Type B pancreatic cell (in vitro differentiated cells): ENCODE measurements at regions not wholly inside any gene's neighbourhood (a gene's known extent, or its start where the extent isn't known, plus 50 kb on each side); places are given as distances from the start of the nearest gene placed in this dataset.

Source experiments
- DNase-seq: peaks from one replicate; pipeline ENCODE4 v3.0.0; 2021; ENCODE audit warnings: mixed read lengths; ENCODE audit not compliant: unreplicated experiment; ENCODE audit errors: extremely low spot score
- H3K27ac Mint-ChIP-seq: 2 replicates; pipeline ENCODE4 v1.8.0; 2021; ENCODE audit warnings: mild to moderate bottlenecking, mixed read lengths
- H3K27me3 Mint-ChIP-seq: 2 replicates; pipeline ENCODE4 v1.8.0; 2021; ENCODE audit warnings: mixed read lengths
- H3K36me3 Mint-ChIP-seq: 2 replicates; pipeline ENCODE4 v1.8.0; 2021; ENCODE audit warnings: mixed read lengths
- H3K4me1 Mint-ChIP-seq: one replicate; pipeline ENCODE4 v1.8.0; 2021; ENCODE audit warnings: mixed read lengths; ENCODE audit not compliant: unreplicated experiment
- H3K4me3 Mint-ChIP-seq: 2 replicates; pipeline ENCODE4 v1.8.0; 2021; ENCODE audit warnings: mild to moderate bottlenecking, mixed read lengths
- H3K9me3 Mint-ChIP-seq: 2 replicates; pipeline ENCODE4 v1.8.0; 2021; ENCODE audit warnings: mixed read lengths
- TF ChIP-seq, protein P1 (sequence below): fragments of 200-600 bp; sonication (generic); conservative IDR thresholded peaks from 2 replicates; pipeline ENCODE4 v1.5.0; 2021; ENCODE audit warnings: antibody characterized with exemption, mild to moderate bottlenecking

- H3K4me1 Mint-ChIP-seq: no peaks in the 10 kb centered on the region
- no peaks in the 10 kb centered on the region for H3K27me3 Mint-ChIP-seq
- TF ChIP-seq, protein P1, sequence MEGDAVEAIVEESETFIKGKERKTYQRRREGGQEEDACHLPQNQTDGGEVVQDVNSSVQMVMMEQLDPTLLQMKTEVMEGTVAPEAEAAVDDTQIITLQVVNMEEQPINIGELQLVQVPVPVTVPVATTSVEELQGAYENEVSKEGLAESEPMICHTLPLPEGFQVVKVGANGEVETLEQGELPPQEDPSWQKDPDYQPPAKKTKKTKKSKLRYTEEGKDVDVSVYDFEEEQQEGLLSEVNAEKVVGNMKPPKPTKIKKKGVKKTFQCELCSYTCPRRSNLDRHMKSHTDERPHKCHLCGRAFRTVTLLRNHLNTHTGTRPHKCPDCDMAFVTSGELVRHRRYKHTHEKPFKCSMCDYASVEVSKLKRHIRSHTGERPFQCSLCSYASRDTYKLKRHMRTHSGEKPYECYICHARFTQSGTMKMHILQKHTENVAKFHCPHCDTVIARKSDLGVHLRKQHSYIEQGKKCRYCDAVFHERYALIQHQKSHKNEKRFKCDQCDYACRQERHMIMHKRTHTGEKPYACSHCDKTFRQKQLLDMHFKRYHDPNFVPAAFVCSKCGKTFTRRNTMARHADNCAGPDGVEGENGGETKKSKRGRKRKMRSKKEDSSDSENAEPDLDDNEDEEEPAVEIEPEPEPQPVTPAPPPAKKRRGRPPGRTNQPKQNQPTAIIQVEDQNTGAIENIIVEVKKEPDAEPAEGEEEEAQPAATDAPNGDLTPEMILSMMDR: no peak
These were observed 70.1 kb downstream of the ZNF330 start for GRCh38 chr4:141290771-141291170.

DNA sequence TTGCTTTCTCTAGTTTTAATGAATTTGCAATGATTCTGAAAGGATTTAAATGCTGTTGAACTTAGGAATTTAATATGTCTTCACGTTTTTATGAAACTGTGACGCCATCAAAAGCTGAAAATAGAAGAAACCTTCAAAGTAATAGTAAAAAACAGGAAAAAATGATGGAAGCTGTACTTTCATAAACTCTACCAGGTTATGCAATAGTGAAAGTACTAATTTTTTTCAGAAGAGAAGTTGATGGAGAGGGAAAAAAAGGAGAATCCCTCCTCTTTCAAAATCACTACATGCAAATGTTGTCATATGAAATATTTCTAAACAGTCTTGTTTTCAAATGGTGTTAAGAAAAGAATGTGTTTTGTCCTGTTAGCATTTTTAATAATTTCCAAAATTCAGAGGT lies 73.6 kb downstream of the ZNF330 start:
- no peak for DNase-seq
- no peak overlapping the region for H3K27ac Mint-ChIP-seq
- no peak overlapping the region for H3K4me3 Mint-ChIP-seq
- H3K36me3 Mint-ChIP-seq: no peaks in the 10 kb centered on the region
- no peaks in the 10 kb centered on the region for H3K9me3 Mint-ChIP-seq
- H3K27me3 Mint-ChIP-seq: no peaks in the 10 kb centered on the region
- TF ChIP-seq, protein P1: no peak
- no peaks in the 10 kb centered on the region for H3K4me1 Mint-ChIP-seq

More at GRCh38 chr4:141290771-141291170, 70.1 kb downstream of the ZNF330 start:
- no peak overlapping the region for H3K4me3 Mint-ChIP-seq
- no peaks in the 10 kb centered on the region for H3K9me3 Mint-ChIP-seq
- H3K36me3 Mint-ChIP-seq: no peaks in the 10 kb centered on the region
- no peak overlapping the region for H3K27ac Mint-ChIP-seq
- DNase-seq: no peak

DNA sequence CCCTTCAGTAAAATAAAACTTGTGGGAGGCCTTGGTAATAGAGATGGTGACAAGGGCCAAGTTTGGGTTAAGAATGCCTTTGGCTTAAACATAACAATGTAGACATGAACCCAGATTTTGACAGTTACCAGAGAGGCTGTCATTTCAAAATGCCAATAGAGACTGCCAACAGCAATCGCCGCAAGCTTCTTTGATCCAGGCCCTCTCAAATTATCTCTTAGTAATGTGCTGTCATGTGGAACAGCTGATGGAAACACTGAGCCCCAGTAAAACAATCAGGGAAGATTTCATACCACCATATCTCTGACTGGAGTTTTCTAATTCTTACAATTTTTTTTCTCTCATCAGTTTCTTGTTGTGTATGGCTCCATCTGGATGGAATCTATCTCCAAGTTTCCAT lies 80.5 kb downstream of the ZNF330 start:
- no peaks in the 10 kb centered on the region for H3K9me3 Mint-ChIP-seq
- no peak for DNase-seq
- H3K4me1 Mint-ChIP-seq: no peaks in the 10 kb centered on the region
- H3K27ac Mint-ChIP-seq: no peak overlapping the region
- no peaks in the 10 kb centered on the region for H3K27me3 Mint-ChIP-seq
- H3K36me3 Mint-ChIP-seq: no peaks in the 10 kb centered on the region
- TF ChIP-seq, protein P1: no peak
- no peak overlapping the region for H3K4me3 Mint-ChIP-seq

DNA sequence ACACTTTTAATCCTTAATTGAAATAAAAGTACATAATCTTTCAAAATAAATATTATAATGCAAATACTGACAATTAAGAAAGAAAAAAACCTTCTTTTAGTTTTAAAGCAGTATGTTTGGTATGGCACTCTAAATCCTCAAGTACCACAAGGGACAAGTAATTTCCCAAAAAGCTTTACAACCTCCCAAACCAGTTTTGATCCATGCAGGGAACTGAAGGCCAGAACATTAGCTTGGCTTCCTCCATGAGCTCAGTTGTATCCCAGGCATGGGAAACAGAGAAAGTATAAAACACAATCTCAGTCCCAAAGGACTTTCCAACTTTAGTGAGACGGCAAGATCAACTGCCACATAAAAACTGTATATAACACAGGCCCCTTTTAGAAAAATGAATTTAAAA lies 82.2 kb downstream of the ZNF330 start:
- no peak for DNase-seq
- H3K27me3 Mint-ChIP-seq: no peaks in the 10 kb centered on the region
- H3K36me3 Mint-ChIP-seq: no peaks in the 10 kb centered on the region
- H3K9me3 Mint-ChIP-seq: no peaks in the 10 kb centered on the region
- H3K27ac Mint-ChIP-seq: no peak overlapping the region
- no peak overlapping the region for H3K4me3 Mint-ChIP-seq
- peaks cover 5% of the 10 kb centered on the region for H3K4me1 Mint-ChIP-seq
- TF ChIP-seq, protein P1: no peak

DNA sequence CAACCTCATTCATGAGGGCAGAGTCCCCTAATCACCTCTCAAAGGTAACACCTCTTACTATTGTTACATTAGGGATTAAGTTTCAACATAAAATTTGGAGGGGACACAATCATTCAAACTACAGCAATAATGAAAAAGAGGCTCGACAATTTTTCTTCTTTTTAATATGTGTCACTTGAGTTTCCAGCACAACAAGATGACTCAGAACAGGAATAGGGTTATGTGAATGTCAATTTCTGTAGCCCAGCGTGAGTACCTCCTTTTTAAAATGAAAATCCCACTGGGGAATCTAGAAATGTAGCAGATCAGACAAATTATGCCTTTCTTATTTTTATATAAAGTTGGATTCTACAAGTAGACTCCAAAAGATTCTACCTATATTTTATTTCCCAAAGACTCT lies 83.7 kb downstream of the ZNF330 start:
- TF ChIP-seq, protein P1: no peak
- Mint-ChIP-seq H3K9me3 (no peaks in the 10 kb centered on the region), H3K27ac (no peak overlapping the region), H3K4me1 (peaks cover 5% of the 10 kb centered on the region), H3K27me3 (no peaks in the 10 kb centered on the region), H3K36me3 (no peaks in the 10 kb centered on the region), H3K4me3 (no peak overlapping the region)
- no peak for DNase-seq

DNA sequence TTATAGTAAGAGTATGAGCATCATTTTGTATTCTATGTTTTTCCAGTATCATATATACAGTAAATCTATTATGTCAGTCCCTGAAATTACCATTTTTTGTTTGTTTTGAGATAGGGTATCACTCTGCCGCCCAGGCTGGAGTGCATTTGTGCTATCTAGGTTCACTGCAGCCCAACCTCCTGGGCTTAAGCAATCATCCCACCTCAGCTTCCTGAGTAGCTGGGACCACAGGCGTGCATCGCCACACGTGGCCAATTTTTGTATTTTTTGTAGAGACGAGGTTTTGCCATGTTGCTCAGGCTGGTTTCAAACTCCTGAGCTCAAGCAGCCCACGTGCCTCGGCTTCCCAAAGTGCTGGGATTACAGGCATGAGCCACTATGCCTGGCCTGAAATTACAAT lies 85.6 kb downstream of the ZNF330 start:
- Mint-ChIP-seq H3K27me3 (peaks cover 2% of the 10 kb centered on the region), H3K4me3 (no peak overlapping the region), H3K4me1 (peaks cover 5% of the 10 kb centered on the region), H3K36me3 (no peaks in the 10 kb centered on the region), H3K9me3 (no peaks in the 10 kb centered on the region), H3K27ac (no peak overlapping the region)
- TF ChIP-seq, protein P1: no peak
- DNase-seq: no peak
